Pancreas (tissue), 10 donors: ENCODE measurements at regions not wholly inside any gene's neighbourhood (a gene's known extent, or its start where the extent isn't known, plus 50 kb on each side); places are given as distances from the start of the nearest gene placed in this dataset.

ENCODE experiments used
- ATAC-seq, 4 donors: fragments of 200-7000 bp; cut with Tn5 transposase; one replicate each; pipeline versions ENCODE4 v1.8.0 to v1.9.1; 2020; ENCODE audit warnings: mild to moderate bottlenecking in 4 of 4, moderate library complexity in 4 of 4
- DNase-seq, 6 donors: peaks; one replicate each; pipeline ENCODE4 v3.0.0-alpha.2; 2020
- FAIRE-seq: peaks from 2 replicates; lab custom pipeline; 2012; peaks lifted over from hg19 to GRCh38; lab: Jason Lieb, UNC
- H3K27ac ChIP-seq, 4 donors: fragments of 200-600 bp; sonication (generic); 1 replicate in 3 of 4; 2 replicates in 1 of 4; pipeline versions ENCODE4 v1.5.0 to v1.8.0; 2020
- H3K27me3 ChIP-seq, 4 donors: fragments of 200-600 bp; one replicate each; pipeline ENCODE4 v1.8.0; 2021
- H3K36me3 ChIP-seq, 3 donors: fragments of 200-600 bp; sonication (generic) in 1 of 3; one replicate each; pipeline versions ENCODE4 v1.5.0 to v1.8.0; 2020 to 2021
- H3K4me1 ChIP-seq, 3 donors: fragments of 200-600 bp; one replicate each; pipeline ENCODE4 v1.8.0; 2021
- H3K4me3 ChIP-seq, 4 donors: fragments of 200-600 bp; sonication (generic) in 2 of 4; one replicate each; pipeline versions ENCODE4 v1.5.0 to v1.8.0; 2020 to 2021
- H3K9me3 ChIP-seq, 4 donors: fragments of 200-600 bp; one replicate each; pipeline ENCODE4 v1.8.0; 2021
- WGBS, 2 donors: extraction: QIAGEN DNeasy Blood & Tissue Kit; methylation state at CpG; one replicate each; pipeline ENCODE4 v1.1.7; 2013; 5-methylcytosine and 5-hydroxymethylcytosine counted together
- intact Hi-C, 3 donors: fragments of 100-400 bp; cut with DNase I; formaldehyde crosslinking; loops; one replicate each; pipeline versions ENCODE4 v1.11.1 to v1.14.2; 2022
- TF ChIP-seq, protein P1 (sequence below), 4 donors: fragments of 200-600 bp; sonication (generic) in 3 of 4; IDR thresholded peaks; one replicate each; pipeline versions ENCODE4 v1.5.0 to v1.8.0; 2021; ENCODE audit warnings: antibody characterized with exemption in 4 of 4
- donor health status: healthy with polysubstance abuse.
- donor health status: DM: no; HTN: no; CAD: no; lungs with moderate emphysema.
- donor health status: DM: no; HTN: no; CAD: no.
- donor health status: control.
- donor health status: control.
- donor health status: Bipolar disorder and iron deficiency.
- donor health status: DM: yes; HTN: yes; CAD: no.
- donor health status: DM: no; HTN: no; CAD: no.
- donor health status: DM: no; HTN: no; CAD: no.
- donor health status: DM: yes; HTN: yes; CAD: no.

DNA sequence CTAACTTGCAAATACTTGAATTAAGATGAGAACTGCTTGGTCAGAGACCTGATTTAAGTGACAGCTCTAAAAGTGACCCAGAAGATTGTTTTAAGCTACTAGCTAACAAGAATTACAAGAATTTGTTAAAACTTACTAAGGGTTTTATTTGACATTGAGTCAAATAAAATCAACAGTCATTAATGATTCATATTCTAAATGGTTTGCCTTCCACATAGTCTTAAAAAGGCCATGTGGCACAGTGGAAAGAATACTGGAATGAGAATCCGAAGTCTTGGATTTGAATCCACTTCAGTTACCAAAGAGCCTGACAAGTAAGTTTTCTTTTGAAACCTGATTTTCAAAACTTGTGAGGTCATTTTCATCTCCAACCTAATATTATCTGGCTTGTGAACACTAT is 489.3 kb downstream of the ADCYAP1 start:
- Histone ChIP-seq H3K4me1 (peaks cover 0 to 20% (median 15%) of the 10 kb centered on the region in 3 donors), H3K4me3 (no peak overlapping the region), H3K27ac (no peak overlapping the region), H3K9me3 (no peaks in the 10 kb centered on the region), H3K36me3 (no peaks in the 10 kb centered on the region), H3K27me3 (no peaks in the 10 kb centered on the region)
- WGBS, 2 donors = 91 to 94% methylated on average over 1 of the region's 1 CpG
- TF ChIP-seq, protein P1, sequence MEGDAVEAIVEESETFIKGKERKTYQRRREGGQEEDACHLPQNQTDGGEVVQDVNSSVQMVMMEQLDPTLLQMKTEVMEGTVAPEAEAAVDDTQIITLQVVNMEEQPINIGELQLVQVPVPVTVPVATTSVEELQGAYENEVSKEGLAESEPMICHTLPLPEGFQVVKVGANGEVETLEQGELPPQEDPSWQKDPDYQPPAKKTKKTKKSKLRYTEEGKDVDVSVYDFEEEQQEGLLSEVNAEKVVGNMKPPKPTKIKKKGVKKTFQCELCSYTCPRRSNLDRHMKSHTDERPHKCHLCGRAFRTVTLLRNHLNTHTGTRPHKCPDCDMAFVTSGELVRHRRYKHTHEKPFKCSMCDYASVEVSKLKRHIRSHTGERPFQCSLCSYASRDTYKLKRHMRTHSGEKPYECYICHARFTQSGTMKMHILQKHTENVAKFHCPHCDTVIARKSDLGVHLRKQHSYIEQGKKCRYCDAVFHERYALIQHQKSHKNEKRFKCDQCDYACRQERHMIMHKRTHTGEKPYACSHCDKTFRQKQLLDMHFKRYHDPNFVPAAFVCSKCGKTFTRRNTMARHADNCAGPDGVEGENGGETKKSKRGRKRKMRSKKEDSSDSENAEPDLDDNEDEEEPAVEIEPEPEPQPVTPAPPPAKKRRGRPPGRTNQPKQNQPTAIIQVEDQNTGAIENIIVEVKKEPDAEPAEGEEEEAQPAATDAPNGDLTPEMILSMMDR (IDR thresholded peaks at IDR 0.05) = no peak
- FAIRE-seq (no peak), ATAC-seq (no peak), DNase-seq (no peak)
- intact Hi-C loops = no loop called here

DNA sequence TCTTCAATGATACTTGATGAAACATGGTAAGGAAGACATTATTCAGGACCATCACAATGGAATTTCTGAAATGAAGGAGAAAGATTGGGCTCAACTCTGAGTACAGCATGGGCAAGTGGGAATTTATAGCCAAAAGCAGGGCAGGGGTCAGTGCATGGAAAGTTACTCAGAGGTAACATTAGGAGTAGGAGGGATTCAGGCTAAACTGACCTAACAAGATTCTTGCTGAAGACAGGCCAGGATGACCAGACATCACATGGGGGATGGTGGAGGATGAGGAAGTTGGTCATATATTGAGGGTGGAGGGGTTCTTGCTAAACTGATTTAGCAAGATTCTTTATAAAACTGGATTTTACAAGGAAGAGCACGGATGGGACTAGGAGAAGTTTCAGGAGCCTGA is 489.8 kb downstream of the ADCYAP1 start:
- TF ChIP-seq, protein P1 (IDR thresholded peaks at IDR 0.05) = no peak
- H3K27me3 ChIP-seq = no peaks in the 10 kb centered on the region
- no peak overlapping the region for H3K4me3 ChIP-seq
- no peak for DNase-seq
- WGBS, 2 donors = 88 to 93% methylated on average over 1 of the region's 1 CpG
- peaks cover 0 to 20% (median 15%) of the 10 kb centered on the region in 3 donors for H3K4me1 ChIP-seq
- FAIRE-seq = no peak
- H3K36me3 ChIP-seq = no peaks in the 10 kb centered on the region
- no peak for ATAC-seq
- no peak overlapping the region for H3K27ac ChIP-seq
- intact Hi-C loops = no loop called here
- H3K9me3 ChIP-seq = no peaks in the 10 kb centered on the region

DNA sequence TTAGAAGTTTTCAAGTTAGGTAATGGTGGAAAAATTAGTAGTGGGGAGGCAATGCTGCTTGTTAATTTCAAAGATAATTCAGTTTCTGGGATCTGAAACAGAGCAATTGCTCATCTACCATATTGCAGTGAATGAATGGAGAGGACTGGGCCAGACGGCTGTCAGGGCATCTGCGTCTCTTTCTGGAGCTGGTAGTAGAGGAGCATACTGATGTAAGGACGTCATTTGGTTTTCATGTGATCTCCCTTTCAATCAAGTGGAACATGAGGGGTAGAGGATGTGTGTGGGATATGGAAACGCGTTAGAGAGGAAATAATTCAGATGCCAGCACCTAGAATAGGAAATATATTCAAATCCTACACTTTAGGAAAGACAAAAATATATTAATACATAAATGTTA is 490.3 kb downstream of the ADCYAP1 start:
- 90 to 93% methylated on average over 5 of the region's 5 CpGs for WGBS, 2 donors
- H3K4me3 ChIP-seq = no peak overlapping the region
- intact Hi-C loops = no loop called here
- FAIRE-seq = no peak
- H3K36me3 ChIP-seq = no peaks in the 10 kb centered on the region
- H3K4me1 ChIP-seq = peaks cover 0 to 20% (median 15%) of the 10 kb centered on the region in 3 donors
- no peak overlapping the region for H3K27ac ChIP-seq
- no peak for DNase-seq
- H3K27me3 ChIP-seq = no peaks in the 10 kb centered on the region
- TF ChIP-seq, protein P1 (IDR thresholded peaks at IDR 0.05) = no peak
- no peaks in the 10 kb centered on the region for H3K9me3 ChIP-seq
- ATAC-seq = no peak

DNA sequence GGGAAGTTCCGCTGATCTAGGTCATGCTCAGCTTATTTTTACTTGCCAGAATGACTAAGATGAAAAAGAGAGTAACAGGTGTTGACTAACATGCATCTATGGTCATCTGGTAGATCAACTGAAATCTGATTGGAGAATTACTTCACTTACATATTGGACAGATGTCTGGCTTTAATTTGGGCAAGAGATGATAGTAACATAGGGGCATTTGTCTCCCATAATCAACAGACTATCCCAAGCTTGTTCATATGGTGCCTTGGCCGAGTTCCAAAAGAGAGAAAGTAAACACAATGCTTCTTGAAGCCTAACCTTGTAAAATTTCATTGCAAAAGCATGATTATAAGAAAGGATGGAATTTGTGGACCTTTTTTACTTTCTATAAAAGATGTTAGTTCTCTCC is 503.7 kb downstream of the ADCYAP1 start:
- no peaks in the 10 kb centered on the region for H3K9me3 ChIP-seq
- intact Hi-C loops = no loop called here
- WGBS, 2 donors = 36 to 39% methylated on average over 2 of the region's 2 CpGs
- no peak overlapping the region for H3K4me3 ChIP-seq
- no peaks in the 10 kb centered on the region for H3K36me3 ChIP-seq
- H3K27me3 ChIP-seq = no peaks in the 10 kb centered on the region
- DNase-seq = no peak
- no peak for FAIRE-seq
- ATAC-seq = no peak
- H3K4me1 ChIP-seq = no peaks in the 10 kb centered on the region
- TF ChIP-seq, protein P1 (IDR thresholded peaks at IDR 0.05) = no peak
- H3K27ac ChIP-seq = no peak overlapping the region

DNA sequence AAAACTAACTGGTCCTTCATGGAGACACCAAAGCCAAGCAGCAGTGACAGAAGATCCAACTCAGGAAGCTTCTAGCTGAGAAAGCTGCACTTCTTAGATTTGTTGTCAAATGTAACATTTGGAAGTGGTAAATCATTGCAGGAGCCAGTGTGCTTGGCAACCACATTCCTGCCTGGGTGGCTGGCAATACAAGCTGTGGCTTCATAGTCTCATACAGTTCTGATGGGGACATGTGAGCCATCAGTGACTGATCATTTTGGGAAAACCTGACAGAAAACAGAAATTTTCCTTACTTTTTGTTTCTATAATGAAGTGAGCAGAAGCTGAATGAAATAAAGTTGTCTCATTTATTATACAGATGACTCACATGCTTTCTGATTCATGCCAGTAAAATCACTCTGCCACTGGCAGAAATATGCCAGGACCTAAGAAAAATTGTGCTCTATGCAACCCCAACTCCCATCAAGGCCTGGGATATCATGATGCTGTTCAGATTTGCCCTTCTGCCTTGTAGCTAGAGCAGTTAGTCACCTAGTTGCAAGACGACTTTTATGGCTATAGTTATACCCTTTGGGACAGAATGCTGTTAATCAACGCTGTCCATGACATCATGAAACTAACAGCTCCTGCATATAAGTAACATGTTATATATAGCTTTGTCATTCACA is 508.1 kb downstream of the ADCYAP1 start:
- DNase-seq (no peak), ATAC-seq (no peak), FAIRE-seq (no peak)
- no peaks in the 10 kb centered on the region for H3K27me3 ChIP-seq
- peaks cover 0 to 10% (median 9%) of the 10 kb centered on the region in 3 donors for H3K4me1 ChIP-seq
- intact Hi-C loops = no loop called here
- TF ChIP-seq, protein P1 (IDR thresholded peaks at IDR 0.05) = no peak
- H3K4me3 ChIP-seq = no peak overlapping the region
- no peaks in the 10 kb centered on the region for H3K9me3 ChIP-seq
- no peaks in the 10 kb centered on the region for H3K36me3 ChIP-seq
- no peak overlapping the region for H3K27ac ChIP-seq
- 68 to 78% methylated on average over 2 of the region's 2 CpGs for WGBS, 2 donors
